IMR-90 (cell line): ENCODE measurements at regions not wholly inside any gene's neighbourhood (a gene's known extent, or its start where the extent isn't known, plus 50 kb on each side); places are given as distances from the start of the nearest gene placed in this dataset.

ENCODE experiments used
- ATAC-seq: fragments of 200-7000 bp; cut with Tn5 transposase; 2 replicates; pipeline ENCODE4 v1.9.1; 2020; ENCODE audit warnings: low read depth, mild to moderate bottlenecking, moderate library complexity
- BruUV-seq: library from RNA; stranded (reverse); fragments of 400-500 nt; replicated peaks from 2 replicates; lab custom pipeline; 2021; lab: Mats Ljungman, UMichigan
- CTCF ChIA-PET: fragments of 300-600 bp; formaldehyde crosslinking; extraction: SDS; loops from one replicate; lab custom pipeline; 2021; ENCODE audit warnings: antibody characterized with exemption; lab: Yijun Ruan, JAX
- POLR2A ChIA-PET: fragments of 300-600 bp; sonication (Branson Sonifier 250); formaldehyde crosslinking; loops from one replicate; lab custom pipeline; 2022; ENCODE audit warnings: antibody characterized with exemption; ENCODE audit not compliant: unreplicated experiment; lab: Charles Lee
- DNase-seq: peaks from one replicate; pipeline ENCODE4 v3.0.0; 2013
- H2AFZ ChIP-seq: replicated peaks from 2 replicates; pipeline ENCODE3; 2013; ENCODE audit warnings: low read length, mild to moderate bottlenecking; ENCODE audit not compliant: poor library complexity
- H2AK5ac ChIP-seq: 2 replicates; pipeline ENCODE4 v1.6.1; 2013; ENCODE audit warnings: low read depth, low read length, inconsistent platforms
- H2AK9ac ChIP-seq: replicated peaks from 2 replicates; pipeline ENCODE3; 2013; ENCODE audit warnings: mild to moderate bottlenecking, low read depth, low read length, moderate library complexity; ENCODE audit not compliant: poor library complexity
- H2BK120ac ChIP-seq: 2 replicates; pipeline ENCODE4 v1.6.1; 2013; ENCODE audit warnings: low read depth, low read length, inconsistent platforms
- H2BK15ac ChIP-seq: 3 replicates; pipeline ENCODE4 v1.6.1; 2013; ENCODE audit warnings: low read depth, low read length, inconsistent platforms
- H2BK20ac ChIP-seq: 2 replicates; pipeline ENCODE4 v1.6.1; 2013; ENCODE audit warnings: low read depth, mild to moderate bottlenecking, inconsistent platforms, low read length, moderate library complexity
- H2BK5ac ChIP-seq: 2 replicates; pipeline ENCODE4 v1.6.1; 2013; ENCODE audit warnings: mild to moderate bottlenecking, low read depth, low read length, inconsistent platforms; ENCODE audit not compliant: poor library complexity, severe bottlenecking
- H3K14ac ChIP-seq: replicated peaks from 2 replicates; pipeline ENCODE4 v1.6.1; 2013; ENCODE audit warnings: low read depth, low read length, inconsistent platforms
- H3K18ac ChIP-seq: 2 replicates; pipeline ENCODE4 v1.6.1; 2013; ENCODE audit warnings: low read depth, low read length, control low read depth
- H3K23ac ChIP-seq: 2 replicates; pipeline ENCODE4 v1.6.1; 2013; ENCODE audit warnings: low read depth, low read length, inconsistent platforms
- H3K27ac ChIP-seq: 2 replicates; pipeline ENCODE4 v1.5.1; 2013; ENCODE audit warnings: mild to moderate bottlenecking, control low read depth, low read length; ENCODE audit not compliant: insufficient read depth
- H3K27me3 ChIP-seq: 2 replicates; pipeline ENCODE4 v1.6.1; 2013; ENCODE audit warnings: low read length; ENCODE audit not compliant: control insufficient read depth, insufficient read depth
- H3K36me3 ChIP-seq: 2 replicates; pipeline ENCODE4 v1.6.1; 2013; ENCODE audit warnings: low read length, mixed read lengths; ENCODE audit not compliant: control insufficient read depth, insufficient read depth
- H3K4ac ChIP-seq: 2 replicates; pipeline ENCODE4 v1.6.1; 2013; ENCODE audit warnings: low read depth, low read length, inconsistent platforms
- H3K4me1 ChIP-seq: 2 replicates; pipeline ENCODE4 v1.6.1; 2013; ENCODE audit warnings: low read length, mixed read lengths; ENCODE audit not compliant: control insufficient read depth, insufficient read depth
- H3K4me2 ChIP-seq: 2 replicates; pipeline ENCODE4 v1.6.1; 2013; ENCODE audit warnings: low read depth, mild to moderate bottlenecking, control low read depth, low read length, moderate library complexity
- H3K4me3 ChIP-seq: 2 replicates; pipeline ENCODE4 v1.5.1; 2013; ENCODE audit warnings: low read depth, mild to moderate bottlenecking, control low read depth, low read length, moderate library complexity; ENCODE audit not compliant: insufficient read depth
- H3K56ac ChIP-seq: 2 replicates; pipeline ENCODE4 v1.6.1; 2013; ENCODE audit warnings: low read length, inconsistent platforms; ENCODE audit not compliant: insufficient read depth; ENCODE audit errors: extremely low read depth
- H3K79me1 ChIP-seq, 2 experiments: 2 replicates each; pipeline ENCODE4 v1.6.1; 2013; ENCODE audit warnings: low read length in 2 of 2, inconsistent platforms in 1 of 2, low read depth in 1 of 2
- H3K9ac ChIP-seq: 2 replicates; pipeline ENCODE4 v1.6.1; 2013; ENCODE audit warnings: low read depth, low read length, control low read depth
- H3K9me1 ChIP-seq: 2 replicates; pipeline ENCODE4 v1.6.1; 2013; ENCODE audit warnings: low read length, inconsistent platforms; ENCODE audit not compliant: insufficient read depth
- H3K9me3 ChIP-seq: 2 replicates; pipeline ENCODE4 v1.6.1; 2013; ENCODE audit warnings: low read length; ENCODE audit not compliant: control insufficient read depth, insufficient read depth
- H4K20me1 ChIP-seq: 2 replicates; pipeline ENCODE4 v1.6.1; 2013; ENCODE audit warnings: low read length, inconsistent platforms; ENCODE audit not compliant: insufficient read depth
- H4K5ac ChIP-seq: 2 replicates; pipeline ENCODE4 v1.6.1; 2013; ENCODE audit warnings: mild to moderate bottlenecking, low read depth, low read length, control low read depth
- H4K8ac ChIP-seq, 2 experiments: 2 replicates each; pipeline ENCODE4 v1.6.1; 2013; ENCODE audit warnings: low read depth in 2 of 2, low read length in 2 of 2, control low read depth in 1 of 2, inconsistent platforms in 1 of 2
- H4K91ac ChIP-seq: 2 replicates; pipeline ENCODE4 v1.6.1; 2013; ENCODE audit warnings: low read depth, low read length, inconsistent platforms; ENCODE audit not compliant: insufficient read depth
- BHLHE40 ChIP-seq: fragments of 150-350 bp; IDR thresholded peaks from 2 replicates; pipeline ENCODE4 v1.6.1; 2016; ENCODE audit warnings: mild to moderate bottlenecking, low read depth, low read length
- FOS ChIP-seq: fragments of 150-350 bp; IDR thresholded peaks from 2 replicates; pipeline ENCODE4 v1.6.1; 2016; ENCODE audit warnings: low read depth, low read length
- NFE2L2 ChIP-seq: fragments of 150-350 bp; IDR thresholded peaks from 2 replicates; pipeline ENCODE4 v1.6.1; 2016; ENCODE audit warnings: low read depth, mild to moderate bottlenecking, low read length
- POLR2A ChIP-seq: IDR thresholded peaks from 2 replicates; pipeline ENCODE4 v1.6.1; 2012; ENCODE audit warnings: mild to moderate bottlenecking, low read depth, low read length
- RCOR1 ChIP-seq: IDR thresholded peaks from 2 replicates; pipeline ENCODE4 v1.6.1; 2012; ENCODE audit warnings: mild to moderate bottlenecking, low read length, improper control_type of control experiment; ENCODE audit not compliant: insufficient replicate concordance
- WGBS, 2 experiments: methylation state at CpG; one replicate each; pipeline versions ENCODE4 v1.1.5 to v1.1.7; 2013; ENCODE audit warnings: missing lambda C conversion rate in 2 of 2; ENCODE audit not compliant: insufficient read length in 1 of 2; ENCODE audit errors: extremely low coverage in 2 of 2; 5-methylcytosine and 5-hydroxymethylcytosine counted together
- dilution Hi-C: fragments of 300-500 bp; cut with HindIII; formaldehyde crosslinking; loops from one replicate; pipeline ENCODE4 v1.14.3; 2018; ENCODE audit warnings: low sequenced_read_pairs; ENCODE audit not compliant: unreplicated experiment
- in situ Hi-C: fragments of 300-500 bp; cut with MboI; formaldehyde crosslinking; loops from 3 replicates; pipeline ENCODE4 v1.14.3; 2019; ENCODE audit warnings: low sequenced_read_pairs, inconsistent platforms, mixed read lengths
- intact Hi-C: fragments of 100-400 bp; cut with micrococcal nuclease; formaldehyde crosslinking; loops from 2 replicates; pipeline ENCODE4 v1.10.0; 2022
- TF ChIP-seq, protein P1 (sequence below): conservative IDR thresholded peaks from 2 replicates; pipeline ENCODE4 v1.5.1; 2012; ENCODE audit warnings: mild to moderate bottlenecking, low read depth, low read length, improper control_type of control experiment

DNA sequence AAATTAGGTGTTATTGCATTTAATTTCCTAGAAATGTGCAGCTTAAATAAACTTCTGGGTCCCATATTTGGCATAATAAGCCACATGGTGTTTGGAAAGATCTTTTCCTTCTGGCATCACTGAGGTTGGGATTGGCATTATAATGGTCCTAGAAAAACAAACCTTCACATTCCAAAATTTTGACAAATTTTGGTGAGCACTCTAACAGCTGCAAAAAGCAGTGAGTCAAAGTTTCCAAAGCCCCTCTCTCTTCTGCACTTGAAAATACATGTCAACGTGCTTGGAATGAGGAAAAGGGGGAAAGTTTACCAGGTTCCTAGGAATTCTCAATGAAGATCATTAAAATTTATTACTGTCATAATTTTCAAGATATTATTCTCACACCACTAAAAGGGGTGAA lies 77.8 kb upstream of the STK17B start:
- Histone ChIP-seq H3K9ac (no peak overlapping the region), H3K27ac (no peak overlapping the region), H3K9me3 (no peaks in the 10 kb centered on the region), H2BK15ac (0 out of 3 replicates have a peak overlapping the region, but pooled peaks have one; percentile 60), H3K4me2 (no peak overlapping the region), H3K79me1 (no peaks in the 10 kb centered on the region; a peak in 1 of 4 replicates), H3K18ac (no peak overlapping the region), H4K20me1 (no peaks in the 10 kb centered on the region), H2AK5ac (no peak overlapping the region), H2BK20ac (no peak overlapping the region), H3K23ac (no peak overlapping the region), H4K91ac (no peak overlapping the region), H2BK120ac (peak overlapping the region; percentile 83; the same call in 1 of the 2 replicates), H4K8ac (peak overlapping the region in 1 of 2 experiments; percentile 52; a peak in 2 of 4 replicates), H3K27me3 (no peaks in the 10 kb centered on the region), H3K56ac (peak overlapping the region; percentile 60; the same call in 1 of the 2 replicates), H2AK9ac (no peak overlapping the region), H3K14ac (no peak overlapping the region), H3K4me3 (no peak overlapping the region), H3K9me1 (peaks cover 15% of the 10 kb centered on the region), H4K5ac (no peak overlapping the region), H3K4me1 (peaks cover 11% of the 10 kb centered on the region), H3K36me3 (no peaks in the 10 kb centered on the region), H3K4ac (no peak overlapping the region), H2AFZ (no peak overlapping the region), H2BK5ac (peak overlapping the region; percentile 57)
- WGBS, 2 experiments = no CpG with 5 or more reads among the region's 1 CpG
- no TSS peak for BruUV-seq
- DNase-seq (peak; percentile 86), ATAC-seq (peak; percentile 3; the same call in 1 of the 2 replicates)
- no peak for TF ChIP-seq FOS
- TF ChIP-seq BHLHE40 = no peak
- no peak for TF ChIP-seq NFE2L2
- TF ChIP-seq POLR2A = no peak
- TF ChIP-seq RCOR1 = no peak
- TF ChIP-seq, protein P1, sequence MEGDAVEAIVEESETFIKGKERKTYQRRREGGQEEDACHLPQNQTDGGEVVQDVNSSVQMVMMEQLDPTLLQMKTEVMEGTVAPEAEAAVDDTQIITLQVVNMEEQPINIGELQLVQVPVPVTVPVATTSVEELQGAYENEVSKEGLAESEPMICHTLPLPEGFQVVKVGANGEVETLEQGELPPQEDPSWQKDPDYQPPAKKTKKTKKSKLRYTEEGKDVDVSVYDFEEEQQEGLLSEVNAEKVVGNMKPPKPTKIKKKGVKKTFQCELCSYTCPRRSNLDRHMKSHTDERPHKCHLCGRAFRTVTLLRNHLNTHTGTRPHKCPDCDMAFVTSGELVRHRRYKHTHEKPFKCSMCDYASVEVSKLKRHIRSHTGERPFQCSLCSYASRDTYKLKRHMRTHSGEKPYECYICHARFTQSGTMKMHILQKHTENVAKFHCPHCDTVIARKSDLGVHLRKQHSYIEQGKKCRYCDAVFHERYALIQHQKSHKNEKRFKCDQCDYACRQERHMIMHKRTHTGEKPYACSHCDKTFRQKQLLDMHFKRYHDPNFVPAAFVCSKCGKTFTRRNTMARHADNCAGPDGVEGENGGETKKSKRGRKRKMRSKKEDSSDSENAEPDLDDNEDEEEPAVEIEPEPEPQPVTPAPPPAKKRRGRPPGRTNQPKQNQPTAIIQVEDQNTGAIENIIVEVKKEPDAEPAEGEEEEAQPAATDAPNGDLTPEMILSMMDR = no peak
- intact Hi-C loops (no loop called here), dilution Hi-C loops (no loop called here), in situ Hi-C loops (no loop called here)
- ChIA-PET POLR2A (interaction anchor here (0.7 to 1.2 kb wide), 3 partner anchors 11 to 43 kb away, joined by 3 to 4 read pairs (median 4); no protein-coding TSS in a partner anchor), CTCF (interaction anchor here (1.0 to 1.5 kb wide), 2 partner anchors 11 to 81 kb away, joined by 3 read pairs; no protein-coding TSS in a partner anchor)
